AG09309 (cell line): ENCODE measurements at regions not wholly inside any gene's neighbourhood (a gene's known extent, or its start where the extent isn't known, plus 50 kb on each side); places are given as distances from the start of the nearest gene placed in this dataset.

Experiments used
- DNase-seq: peaks from one replicate; pipeline ENCODE4 v3.0.0-alpha.2; 2010; ENCODE audit warnings: low read depth
- H3K4me3 ChIP-seq: 2 replicates; pipeline ENCODE4 v1.5.1; 2011; ENCODE audit warnings: mild to moderate bottlenecking, low read depth, low read length, moderate library complexity; ENCODE audit not compliant: control insufficient read depth
- TF ChIP-seq, protein P1 (sequence below): IDR thresholded peaks from 2 replicates; pipeline ENCODE4 v1.5.1; 2011; ENCODE audit warnings: mild to moderate bottlenecking, low read depth, low read length, inconsistent platforms; ENCODE audit not compliant: insufficient read depth, control insufficient read depth; ENCODE audit errors: missing control alignments

DNA sequence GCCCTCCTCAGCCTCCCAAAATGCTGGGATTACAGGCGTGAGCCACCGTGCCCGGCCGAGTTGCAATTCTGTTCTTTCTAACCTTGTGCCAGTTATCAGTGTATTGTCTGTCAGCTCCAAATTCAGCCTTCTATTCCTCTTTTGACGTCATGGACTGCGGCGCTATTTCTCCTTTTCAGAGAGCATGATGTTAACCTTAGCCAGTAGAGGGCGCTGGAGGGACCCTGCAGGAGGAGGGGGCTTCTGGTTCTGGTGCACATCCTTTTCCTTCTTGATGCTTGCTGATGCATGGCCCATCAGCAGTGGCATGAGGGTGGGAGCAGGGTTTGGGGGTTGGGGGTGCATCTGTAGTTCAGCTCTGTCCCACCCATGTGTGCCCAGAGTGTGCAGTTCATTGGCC is 179.3 kb upstream of the RMST start:
- TF ChIP-seq, protein P1, sequence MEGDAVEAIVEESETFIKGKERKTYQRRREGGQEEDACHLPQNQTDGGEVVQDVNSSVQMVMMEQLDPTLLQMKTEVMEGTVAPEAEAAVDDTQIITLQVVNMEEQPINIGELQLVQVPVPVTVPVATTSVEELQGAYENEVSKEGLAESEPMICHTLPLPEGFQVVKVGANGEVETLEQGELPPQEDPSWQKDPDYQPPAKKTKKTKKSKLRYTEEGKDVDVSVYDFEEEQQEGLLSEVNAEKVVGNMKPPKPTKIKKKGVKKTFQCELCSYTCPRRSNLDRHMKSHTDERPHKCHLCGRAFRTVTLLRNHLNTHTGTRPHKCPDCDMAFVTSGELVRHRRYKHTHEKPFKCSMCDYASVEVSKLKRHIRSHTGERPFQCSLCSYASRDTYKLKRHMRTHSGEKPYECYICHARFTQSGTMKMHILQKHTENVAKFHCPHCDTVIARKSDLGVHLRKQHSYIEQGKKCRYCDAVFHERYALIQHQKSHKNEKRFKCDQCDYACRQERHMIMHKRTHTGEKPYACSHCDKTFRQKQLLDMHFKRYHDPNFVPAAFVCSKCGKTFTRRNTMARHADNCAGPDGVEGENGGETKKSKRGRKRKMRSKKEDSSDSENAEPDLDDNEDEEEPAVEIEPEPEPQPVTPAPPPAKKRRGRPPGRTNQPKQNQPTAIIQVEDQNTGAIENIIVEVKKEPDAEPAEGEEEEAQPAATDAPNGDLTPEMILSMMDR, result no peak
- H3K4me3 ChIP-seq, result no peak overlapping the region
- no peak for DNase-seq

DNA sequence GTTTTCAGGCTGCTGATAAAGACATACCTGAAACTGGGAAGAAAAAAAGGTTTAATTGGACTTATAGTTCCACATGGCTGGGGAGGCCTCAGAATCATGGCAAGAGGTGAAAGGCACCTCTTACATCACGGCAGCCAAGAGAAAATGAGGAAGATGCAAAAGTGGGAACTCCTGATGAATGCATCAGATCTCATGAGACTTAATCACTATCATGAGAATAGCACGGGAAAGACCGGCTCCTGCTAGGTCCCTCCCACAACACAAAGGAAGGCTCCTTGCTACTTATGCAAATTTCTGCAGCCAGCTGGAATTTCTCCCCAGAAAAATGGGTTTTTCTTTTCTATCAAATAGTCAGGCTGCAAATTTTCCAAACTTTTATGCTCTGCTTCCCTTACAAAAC is 174.1 kb upstream of the RMST start:
- TF ChIP-seq, protein P1, result no peak
- no peak for DNase-seq
- no peak overlapping the region for H3K4me3 ChIP-seq

DNA sequence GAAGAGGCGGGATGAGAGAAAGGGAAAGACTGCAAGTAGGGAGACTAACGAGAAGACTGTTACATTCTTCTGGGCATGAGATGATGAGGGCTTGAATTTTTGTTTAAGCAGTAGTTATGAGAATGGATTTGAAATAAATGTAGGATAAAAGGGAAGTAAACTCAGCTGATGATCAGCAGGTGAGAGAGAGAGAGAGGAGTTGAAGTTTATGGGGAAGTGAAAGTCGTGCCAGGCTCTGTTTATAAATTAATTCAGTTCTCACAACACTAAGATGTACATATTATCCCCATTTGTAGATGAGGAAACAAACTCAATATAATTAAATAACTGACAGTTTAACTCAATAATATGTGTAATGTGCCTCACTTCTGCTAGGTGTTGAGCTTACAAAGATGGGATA is 170.0 kb upstream of the RMST start:
- DNase-seq, result no peak
- TF ChIP-seq, protein P1, result no peak
- no peak overlapping the region for H3K4me3 ChIP-seq

DNA sequence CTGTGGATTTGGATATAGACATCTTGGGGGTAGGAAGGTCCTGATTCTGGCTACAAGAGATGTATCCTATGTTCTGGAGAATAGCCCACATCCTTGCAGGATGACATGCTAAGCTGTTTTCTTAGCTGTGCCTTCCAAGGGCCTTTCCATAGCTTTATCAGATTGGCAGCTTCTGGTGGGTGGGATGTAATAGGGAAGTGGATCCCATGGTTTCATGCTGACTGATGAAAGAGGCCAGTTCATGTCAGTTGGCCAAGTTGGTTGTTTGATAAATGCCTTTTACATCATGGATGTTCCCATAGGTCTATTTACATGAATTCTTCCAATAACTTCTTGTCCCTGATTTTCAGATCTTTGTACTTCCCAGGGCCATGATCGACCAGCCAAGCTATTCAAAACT is 169.1 kb upstream of the RMST start:
- H3K4me3 ChIP-seq, result no peak overlapping the region
- DNase-seq, result no peak
- TF ChIP-seq, protein P1, result no peak

DNA sequence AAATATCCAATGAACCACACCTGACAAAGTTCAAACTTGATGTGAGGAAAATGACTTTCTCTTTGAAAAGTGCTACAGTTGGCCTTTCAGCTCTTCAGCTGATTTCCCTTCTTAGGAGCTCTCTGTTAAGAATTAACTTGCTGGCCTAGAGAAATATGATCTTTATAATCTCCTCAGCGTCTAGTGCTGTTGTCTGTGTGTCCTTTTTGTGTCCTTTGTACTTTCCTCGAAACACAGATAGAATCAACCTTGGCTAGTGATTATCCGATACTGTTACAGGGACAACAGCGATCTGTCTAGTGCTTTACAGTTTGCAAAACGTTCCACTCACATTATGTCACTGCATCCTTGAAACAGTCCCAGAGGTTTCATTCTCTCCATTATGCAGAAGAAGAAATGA is 162.8 kb upstream of the RMST start:
- TF ChIP-seq, protein P1, result no peak
- no peak for DNase-seq
- no peak overlapping the region for H3K4me3 ChIP-seq

DNA sequence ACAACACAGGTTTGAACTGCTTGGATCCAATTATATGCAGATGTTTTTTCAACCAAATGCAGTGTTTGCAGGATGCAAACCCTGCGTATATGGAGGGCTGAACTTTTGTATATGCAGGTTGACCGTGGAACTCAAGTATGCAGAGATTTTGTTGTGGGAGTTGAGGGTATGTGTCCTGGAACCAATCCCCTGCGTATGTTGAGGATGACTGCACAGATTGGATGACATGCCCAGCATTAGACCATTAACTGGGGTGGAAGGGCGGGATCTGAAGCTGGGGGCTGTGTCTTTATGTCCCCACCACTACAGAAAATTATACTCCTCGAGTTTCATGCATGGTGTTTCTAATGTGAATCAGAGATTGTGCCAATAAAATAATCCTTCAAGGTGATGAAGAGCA is 162.2 kb upstream of the RMST start:
- TF ChIP-seq, protein P1, result no peak
- DNase-seq, result no peak
- no peak overlapping the region for H3K4me3 ChIP-seq

DNA sequence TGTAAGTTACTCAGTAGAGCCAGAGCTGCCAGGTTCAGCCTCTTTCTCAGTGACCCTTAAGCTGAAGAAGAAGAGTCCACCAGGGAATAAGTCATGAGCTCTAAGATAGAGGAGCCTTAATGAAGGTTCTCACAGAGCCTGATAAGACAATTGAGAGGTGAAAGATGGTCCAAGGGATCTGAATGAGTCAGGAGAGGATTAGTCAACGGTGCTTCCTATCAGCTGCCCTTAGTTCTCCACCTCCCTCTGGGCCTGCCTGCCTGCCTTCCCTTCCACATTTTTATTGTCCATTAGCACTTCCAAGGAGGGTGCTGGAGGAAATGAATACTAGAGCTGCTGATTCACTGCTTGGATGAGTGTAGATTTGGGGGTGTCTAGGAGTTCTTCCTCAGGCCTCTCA is 161.7 kb upstream of the RMST start:
- DNase-seq, result no peak
- TF ChIP-seq, protein P1, result no peak

More for the DNA sequence above, 161.7 kb upstream of the RMST start:
- no peak overlapping the region for H3K4me3 ChIP-seq
